GM12878 (cell line): ENCODE measurements at regions not wholly inside any gene's neighbourhood (a gene's known extent, or its start where the extent isn't known, plus 50 kb on each side); places are given as distances from the start of the nearest gene placed in this dataset.

Experiments used
- ATAC-seq: fragments of 200-7000 bp; cut with Tn5 transposase; 3 replicates; pipeline ENCODE4 v1.9.1; 2020; ENCODE audit warnings: mild to moderate bottlenecking, moderate library complexity
- BruUV-seq: library from RNA; stranded (reverse); fragments of 400-500 nt; replicated peaks from 2 replicates; lab custom pipeline; 2021; lab: Mats Ljungman, UMichigan
- CTCF ChIA-PET: fragments of 300-600 bp; sonication (Branson Sonifier 250); formaldehyde crosslinking; extraction: SDS; loops from one replicate; lab custom pipeline; 2021; ENCODE audit warnings: inconsistent platforms; lab: Yijun Ruan, JAX
- POLR2A ChIA-PET: fragments of 350-600 bp; formaldehyde crosslinking; extraction: SDS; loops from one replicate; lab custom pipeline; 2021; ENCODE audit warnings: inconsistent platforms; lab: Charles Lee
- RAD21 ChIA-PET: fragments of 300-600 bp; sonication (Branson Sonifier 250); formaldehyde crosslinking; loops from one replicate; lab custom pipeline; 2023; ENCODE audit warnings: antibody characterized with exemption; ENCODE audit not compliant: unreplicated experiment; lab: Charles Lee
- SMC1A ChIA-PET: fragments of 300-600 bp; sonication (Branson Sonifier 250); formaldehyde crosslinking; loops from one replicate; lab custom pipeline; 2023; ENCODE audit not compliant: unreplicated experiment, uncharacterized antibody; lab: Charles Lee
- DNase-seq: peaks from one replicate; pipeline ENCODE4 v3.0.0-alpha.2; 2011; ENCODE audit warnings: low read depth, low spot score
- FAIRE-seq: peaks from 3 replicates; lab custom pipeline; 2011; peaks lifted over from hg19 to GRCh38; lab: Jason Lieb, UNC
- H2AFZ ChIP-seq: 2 replicates; pipeline ENCODE4 v1.6.0; 2011; ENCODE audit warnings: low read depth, low read length, control low read depth; ENCODE audit not compliant: control insufficient read depth
- H3K27ac ChIP-seq: 2 replicates; pipeline ENCODE4 v1.5.1; 2011; ENCODE audit warnings: control low read depth; ENCODE audit not compliant: control insufficient read depth, insufficient read depth
- H3K27me3 ChIP-seq, 2 experiments: replicated peaks in 1 of 2; 2 replicates each; pipeline versions ENCODE4 v1.6.0 to v1.6.1; 2011; ENCODE audit warnings: low read length in 1 of 2; ENCODE audit not compliant: control insufficient read depth in 2 of 2, insufficient read depth in 2 of 2
- H3K36me3 ChIP-seq, 2 experiments: 2 replicates each; pipeline ENCODE4 v1.5.1; 2011; ENCODE audit warnings: low read length in 1 of 2; ENCODE audit not compliant: control insufficient read depth in 2 of 2, insufficient read depth in 2 of 2
- H3K4me1 ChIP-seq: 2 replicates; pipeline ENCODE4 v1.6.1; 2011; ENCODE audit warnings: mild to moderate bottlenecking, low read length, moderate library complexity, mixed read lengths; ENCODE audit not compliant: control insufficient read depth, insufficient read depth
- H3K4me2 ChIP-seq: 2 replicates; pipeline ENCODE4 v1.6.0; 2011; ENCODE audit warnings: control low read depth; ENCODE audit not compliant: control insufficient read depth, insufficient read depth
- H3K4me3 ChIP-seq: fragments of 200-600 bp; sonication (generic); 2 replicates; pipeline ENCODE4 v1.5.1; 2016
- H3K79me2 ChIP-seq: 2 replicates; pipeline ENCODE4 v1.6.0; 2011; ENCODE audit warnings: low read length; ENCODE audit not compliant: control insufficient read depth, insufficient read depth
- H3K9ac ChIP-seq: 2 replicates; pipeline ENCODE4 v1.8.0; 2011; ENCODE audit warnings: low read length, control low read depth, mixed read lengths; ENCODE audit not compliant: control insufficient read depth, insufficient read depth
- H3K9me3 ChIP-seq: replicated peaks from 3 replicates; pipeline ENCODE4 v1.5.1; 2011; ENCODE audit warnings: mild to moderate bottlenecking, low read length; ENCODE audit not compliant: control insufficient read depth, insufficient read depth
- H4K20me1 ChIP-seq: 2 replicates; pipeline ENCODE4 v1.6.0; 2011; ENCODE audit not compliant: control insufficient read depth, insufficient read depth
- BACH1 ChIP-seq: fragments of 450-650 bp; IDR thresholded peaks from 2 replicates; pipeline ENCODE4 v1.6.1; 2017; ENCODE audit warnings: mild to moderate bottlenecking, borderline replicate concordance
- BRCA1 ChIP-seq: IDR thresholded peaks from 2 replicates; pipeline ENCODE4 v1.6.1; 2011; ENCODE audit warnings: low read depth, low read length, improper control_type of control experiment
- CEBPB ChIP-seq, 2 experiments: fragments of 150-350 bp in 1 of 2; IDR thresholded peaks; 2 replicates each; pipeline ENCODE4 v1.6.1; 2012 to 2014; ENCODE audit warnings: low read depth in 2 of 2, low read length in 2 of 2, borderline replicate concordance in 1 of 2, inconsistent platforms in 1 of 2
- CREM ChIP-seq: IDR thresholded peaks from 2 replicates; pipeline ENCODE4 v1.6.1; 2014; ENCODE audit warnings: antibody characterized with exemption, low read depth
- KDM1A ChIP-seq: fragments of 200-600 bp; sonication (generic); IDR thresholded peaks from 2 replicates; pipeline ENCODE4 v1.6.1; 2016; ENCODE audit warnings: borderline replicate concordance
- MTA3 ChIP-seq: IDR thresholded peaks from 2 replicates; pipeline ENCODE4 v1.6.1; 2012; ENCODE audit warnings: low read length, inconsistent platforms, borderline replicate concordance
- NFXL1 ChIP-seq: fragments of 450-650 bp; IDR thresholded peaks from 2 replicates; pipeline ENCODE4 v1.6.1; 2017; ENCODE audit warnings: antibody characterized with exemption, mild to moderate bottlenecking, borderline replicate concordance
- NFYA ChIP-seq: IDR thresholded peaks from 2 replicates; pipeline ENCODE4 v1.6.1; 2011; ENCODE audit warnings: low read depth, mild to moderate bottlenecking, low read length, improper control_type of control experiment, borderline replicate concordance
- POLR2AphosphoS2 ChIP-seq: IDR thresholded peaks from 2 replicates; pipeline ENCODE4 v1.6.1; 2011; ENCODE audit warnings: low read depth, mild to moderate bottlenecking, low read length, improper control_type of control experiment, moderate library complexity
- RB1 ChIP-seq: fragments of 450-650 bp; formaldehyde crosslinking; IDR thresholded peaks from 2 replicates; pipeline ENCODE4 v1.6.1; 2017; ENCODE audit warnings: mild to moderate bottlenecking, borderline replicate concordance
- RBBP5 ChIP-seq: fragments of 200-600 bp; sonication (generic); conservative IDR thresholded peaks from 2 replicates; pipeline ENCODE4 v1.6.1; 2016
- SREBF1 ChIP-seq: IDR thresholded peaks from 2 replicates; pipeline ENCODE4 v1.6.1; 2012; ENCODE audit warnings: mild to moderate bottlenecking, low read length
- STAT3 ChIP-seq: IDR thresholded peaks from 2 replicates; pipeline ENCODE4 v1.6.1; 2011; ENCODE audit warnings: low read depth, low read length, improper control_type of control experiment
- TCF7 ChIP-seq: IDR thresholded peaks from 2 replicates; pipeline ENCODE4 v1.6.1; 2014; ENCODE audit warnings: antibody characterized with exemption, borderline replicate concordance
- USF2 ChIP-seq: IDR thresholded peaks from 2 replicates; pipeline ENCODE4 v1.6.1; 2011; ENCODE audit warnings: low read depth, low read length, improper control_type of control experiment, borderline replicate concordance
- WGBS: methylation state at CpG from one replicate; pipeline ENCODE4 v1.1.6; 2016; ENCODE audit warnings: low lambda C conversion rate; ENCODE audit not compliant: insufficient replicate concordance, insufficient coverage; ENCODE audit errors: missing lambda C conversion rate; 5-methylcytosine and 5-hydroxymethylcytosine counted together
- in situ Hi-C: fragments of 300-500 bp; cut with MboI; formaldehyde crosslinking; loops from 9 replicates; pipeline ENCODE4 v1.14.3; 2018; ENCODE audit warnings: mixed read lengths
- intact Hi-C: fragments of 100-400 bp; cut with micrococcal nuclease; formaldehyde crosslinking; loops from one replicate; pipeline ENCODE4 v1.14.2; 2022; ENCODE audit not compliant: unreplicated experiment
- TF ChIP-seq, protein P1 (sequence below): fragments of 150-350 bp; IDR thresholded peaks from 2 replicates; pipeline ENCODE4 v1.6.1; 2016; ENCODE audit warnings: low read depth, low read length
- TF ChIP-seq, protein P2 (sequence below): fragments of 450-650 bp; IDR thresholded peaks from 2 replicates; pipeline ENCODE4 v1.6.1; 2018; ENCODE audit warnings: mild to moderate bottlenecking, low read depth, moderate library complexity; ENCODE audit not compliant: partially characterized antibody

DNA sequence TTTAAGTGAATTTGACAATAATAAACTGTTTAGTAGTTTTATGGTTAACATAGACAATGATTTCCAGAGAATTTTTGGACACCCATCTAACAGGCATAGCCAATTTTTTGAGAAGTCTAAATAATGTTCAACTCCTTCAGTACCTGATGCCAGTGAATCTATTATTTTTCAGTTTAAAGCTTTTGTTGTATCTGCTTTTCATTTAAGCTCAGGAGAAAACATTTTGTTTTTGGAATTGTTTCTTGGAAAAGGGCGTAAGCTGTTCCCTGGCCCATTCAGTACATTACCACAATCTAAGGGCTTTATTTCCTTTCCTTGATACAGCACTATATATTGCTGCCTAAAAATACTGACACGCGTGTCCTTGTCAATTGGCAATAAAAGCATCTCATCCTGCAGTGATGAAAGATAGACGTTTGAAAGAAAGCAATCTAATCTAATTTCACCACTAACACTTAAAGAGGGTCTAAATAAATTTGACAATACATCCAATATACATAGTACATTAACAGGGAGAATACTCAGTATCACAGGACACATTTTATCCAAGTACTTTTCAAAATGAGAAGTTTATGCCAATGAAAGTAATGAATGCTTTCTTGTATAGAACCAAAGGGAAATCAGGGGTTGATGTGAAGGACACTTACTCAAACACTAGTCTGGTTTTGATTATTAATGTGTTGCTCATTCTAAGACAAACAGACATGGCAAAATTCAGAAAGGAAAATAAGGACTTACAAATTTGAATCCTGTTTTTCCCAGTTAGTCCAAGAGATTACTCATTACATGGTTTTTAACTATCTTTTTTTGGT, 104.2 kb upstream of the LGR5 start (continued):
- TF ChIP-seq, protein P1, sequence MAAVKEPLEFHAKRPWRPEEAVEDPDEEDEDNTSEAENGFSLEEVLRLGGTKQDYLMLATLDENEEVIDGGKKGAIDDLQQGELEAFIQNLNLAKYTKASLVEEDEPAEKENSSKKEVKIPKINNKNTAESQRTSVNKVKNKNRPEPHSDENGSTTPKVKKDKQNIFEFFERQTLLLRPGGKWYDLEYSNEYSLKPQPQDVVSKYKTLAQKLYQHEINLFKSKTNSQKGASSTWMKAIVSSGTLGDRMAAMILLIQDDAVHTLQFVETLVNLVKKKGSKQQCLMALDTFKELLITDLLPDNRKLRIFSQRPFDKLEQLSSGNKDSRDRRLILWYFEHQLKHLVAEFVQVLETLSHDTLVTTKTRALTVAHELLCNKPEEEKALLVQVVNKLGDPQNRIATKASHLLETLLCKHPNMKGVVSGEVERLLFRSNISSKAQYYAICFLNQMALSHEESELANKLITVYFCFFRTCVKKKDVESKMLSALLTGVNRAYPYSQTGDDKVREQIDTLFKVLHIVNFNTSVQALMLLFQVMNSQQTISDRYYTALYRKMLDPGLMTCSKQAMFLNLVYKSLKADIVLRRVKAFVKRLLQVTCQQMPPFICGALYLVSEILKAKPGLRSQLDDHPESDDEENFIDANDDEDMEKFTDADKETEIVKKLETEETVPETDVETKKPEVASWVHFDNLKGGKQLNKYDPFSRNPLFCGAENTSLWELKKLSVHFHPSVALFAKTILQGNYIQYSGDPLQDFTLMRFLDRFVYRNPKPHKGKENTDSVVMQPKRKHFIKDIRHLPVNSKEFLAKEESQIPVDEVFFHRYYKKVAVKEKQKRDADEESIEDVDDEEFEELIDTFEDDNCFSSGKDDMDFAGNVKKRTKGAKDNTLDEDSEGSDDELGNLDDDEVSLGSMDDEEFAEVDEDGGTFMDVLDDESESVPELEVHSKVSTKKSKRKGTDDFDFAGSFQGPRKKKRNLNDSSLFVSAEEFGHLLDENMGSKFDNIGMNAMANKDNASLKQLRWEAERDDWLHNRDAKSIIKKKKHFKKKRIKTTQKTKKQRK = no peak
- TF ChIP-seq NFYA (no peak), POLR2AphosphoS2 (no peak)

DNA sequence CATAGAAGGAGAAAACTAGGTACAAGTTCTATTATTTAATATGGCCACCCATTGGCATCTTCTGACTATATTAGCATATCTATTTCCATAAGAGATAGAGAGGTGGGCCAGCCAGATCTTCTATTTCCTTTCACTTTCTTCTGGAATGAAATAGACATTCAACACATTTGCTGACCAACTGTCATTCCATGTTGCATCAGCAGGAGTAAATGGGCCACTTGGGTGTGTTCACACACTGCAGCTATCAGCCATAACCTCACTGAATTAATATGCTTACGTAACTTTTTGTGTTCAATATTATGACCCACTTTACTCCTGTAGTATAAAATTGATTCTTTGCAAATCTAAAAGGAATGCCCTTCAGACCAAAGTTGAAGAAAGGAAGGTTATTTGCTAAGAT, 106.2 kb upstream of the LGR5 start:
- ChIA-PET SMC1A (no interaction called here), CTCF (no interaction called here), POLR2A (no interaction called here), RAD21 (no interaction called here)
- Histone ChIP-seq H3K79me2 (no peaks in the 10 kb centered on the region), H3K27ac (no peak overlapping the region), H4K20me1 (no peaks in the 10 kb centered on the region), H3K4me1 (no peaks in the 10 kb centered on the region), H3K36me3 (no peaks in the 10 kb centered on the region), H3K9me3 (no peaks in the 10 kb centered on the region), H3K9ac (no peak overlapping the region), H3K27me3 (no peaks in the 10 kb centered on the region), H3K4me3 (no peak overlapping the region), H2AFZ (no peak overlapping the region), H3K4me2 (no peak overlapping the region)
- TF ChIP-seq RB1 (no peak), CEBPB (IDR thresholded peaks at IDR 0.05; ENCODE audit: borderline replicate concordance in 1 of 2, low read depth in 2 of 2, low read length in 2 of 2) (no peak), KDM1A (no peak), USF2 (no peak), BRCA1 (no peak), MTA3 (no peak), SREBF1 (no peak), BACH1 (no peak), NFXL1 (no peak), STAT3 (no peak), TCF7 (no peak), RBBP5 (no peak), CREM (no peak)
- TF ChIP-seq, protein P2, sequence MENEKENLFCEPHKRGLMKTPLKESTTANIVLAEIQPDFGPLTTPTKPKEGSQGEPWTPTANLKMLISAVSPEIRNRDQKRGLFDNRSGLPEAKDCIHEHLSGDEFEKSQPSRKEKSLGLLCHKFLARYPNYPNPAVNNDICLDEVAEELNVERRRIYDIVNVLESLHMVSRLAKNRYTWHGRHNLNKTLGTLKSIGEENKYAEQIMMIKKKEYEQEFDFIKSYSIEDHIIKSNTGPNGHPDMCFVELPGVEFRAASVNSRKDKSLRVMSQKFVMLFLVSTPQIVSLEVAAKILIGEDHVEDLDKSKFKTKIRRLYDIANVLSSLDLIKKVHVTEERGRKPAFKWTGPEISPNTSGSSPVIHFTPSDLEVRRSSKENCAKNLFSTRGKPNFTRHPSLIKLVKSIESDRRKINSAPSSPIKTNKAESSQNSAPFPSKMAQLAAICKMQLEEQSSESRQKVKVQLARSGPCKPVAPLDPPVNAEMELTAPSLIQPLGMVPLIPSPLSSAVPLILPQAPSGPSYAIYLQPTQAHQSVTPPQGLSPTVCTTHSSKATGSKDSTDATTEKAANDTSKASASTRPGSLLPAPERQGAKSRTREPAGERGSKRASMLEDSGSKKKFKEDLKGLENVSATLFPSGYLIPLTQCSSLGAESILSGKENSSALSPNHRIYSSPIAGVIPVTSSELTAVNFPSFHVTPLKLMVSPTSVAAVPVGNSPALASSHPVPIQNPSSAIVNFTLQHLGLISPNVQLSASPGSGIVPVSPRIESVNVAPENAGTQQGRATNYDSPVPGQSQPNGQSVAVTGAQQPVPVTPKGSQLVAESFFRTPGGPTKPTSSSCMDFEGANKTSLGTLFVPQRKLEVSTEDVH = no peak
- no peak for ATAC-seq
- in situ Hi-C loops (no loop called here), intact Hi-C loops (no loop called here)
- WGBS = 24% methylated on average over 1 of the region's 1 CpG
- no peak for DNase-seq
- FAIRE-seq = no peak
- no TSS peak for BruUV-seq
